Fibroblast of lung (primary cell): ENCODE measurements at regions not wholly inside any gene's neighbourhood (a gene's known extent, or its start where the extent isn't known, plus 50 kb on each side); places are given as distances from the start of the nearest gene placed in this dataset.

Experiments used
- EZH2 ChIP-seq: IDR thresholded peaks from 2 replicates; pipeline ENCODE4 v1.5.1; 2012; ENCODE audit warnings: low read length, control low read depth, mild to moderate bottlenecking; ENCODE audit errors: missing control alignments
- TF ChIP-seq, protein P1 (sequence below), 2 donors: IDR thresholded peaks in 1 of 2; conservative IDR thresholded peaks in 1 of 2; 1 replicate in 1 of 2; 2 replicates in 1 of 2; pipeline ENCODE4 v1.5.1; 2011 to 2012; ENCODE audit warnings: low read length in 2 of 2, control low read depth in 1 of 2, inconsistent platforms in 1 of 2, low read depth in 1 of 2, mild to moderate bottlenecking in 1 of 2

DNA sequence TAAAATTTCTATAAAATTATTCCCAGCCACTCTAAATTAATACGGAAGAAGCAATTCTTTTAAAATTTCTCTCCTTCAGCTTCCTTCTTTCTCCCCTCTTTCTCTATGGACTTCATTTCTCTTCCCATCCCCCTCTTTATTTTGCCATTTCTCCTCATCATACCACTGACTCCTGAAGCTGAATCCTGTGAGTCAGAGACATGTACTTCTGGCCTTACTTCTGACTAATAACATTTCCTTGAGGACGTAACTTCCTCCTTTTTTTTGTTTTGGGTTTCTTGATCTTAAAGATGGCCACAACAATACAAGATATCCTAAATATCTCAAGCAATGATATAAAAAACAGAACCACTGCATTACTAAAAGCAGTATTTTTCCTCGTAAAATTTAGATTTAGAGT is 63.6 kb upstream of the DENND1B start:
- TF ChIP-seq, protein P1, sequence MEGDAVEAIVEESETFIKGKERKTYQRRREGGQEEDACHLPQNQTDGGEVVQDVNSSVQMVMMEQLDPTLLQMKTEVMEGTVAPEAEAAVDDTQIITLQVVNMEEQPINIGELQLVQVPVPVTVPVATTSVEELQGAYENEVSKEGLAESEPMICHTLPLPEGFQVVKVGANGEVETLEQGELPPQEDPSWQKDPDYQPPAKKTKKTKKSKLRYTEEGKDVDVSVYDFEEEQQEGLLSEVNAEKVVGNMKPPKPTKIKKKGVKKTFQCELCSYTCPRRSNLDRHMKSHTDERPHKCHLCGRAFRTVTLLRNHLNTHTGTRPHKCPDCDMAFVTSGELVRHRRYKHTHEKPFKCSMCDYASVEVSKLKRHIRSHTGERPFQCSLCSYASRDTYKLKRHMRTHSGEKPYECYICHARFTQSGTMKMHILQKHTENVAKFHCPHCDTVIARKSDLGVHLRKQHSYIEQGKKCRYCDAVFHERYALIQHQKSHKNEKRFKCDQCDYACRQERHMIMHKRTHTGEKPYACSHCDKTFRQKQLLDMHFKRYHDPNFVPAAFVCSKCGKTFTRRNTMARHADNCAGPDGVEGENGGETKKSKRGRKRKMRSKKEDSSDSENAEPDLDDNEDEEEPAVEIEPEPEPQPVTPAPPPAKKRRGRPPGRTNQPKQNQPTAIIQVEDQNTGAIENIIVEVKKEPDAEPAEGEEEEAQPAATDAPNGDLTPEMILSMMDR (conservative IDR thresholded peaks at IDR 0.05 in 1 of 2, IDR thresholded peaks at IDR 0.05 in 1 of 2; ENCODE audit: low read depth in 1 of 2, low read length in 2 of 2), result no peak
- no peak for TF ChIP-seq EZH2
